ENCODE measurements at regions not wholly inside any gene's neighbourhood (a gene's known extent, or its start where the extent isn't known, plus 50 kb on each side); places are given as distances from the start of the nearest gene placed in this dataset.

DNA sequence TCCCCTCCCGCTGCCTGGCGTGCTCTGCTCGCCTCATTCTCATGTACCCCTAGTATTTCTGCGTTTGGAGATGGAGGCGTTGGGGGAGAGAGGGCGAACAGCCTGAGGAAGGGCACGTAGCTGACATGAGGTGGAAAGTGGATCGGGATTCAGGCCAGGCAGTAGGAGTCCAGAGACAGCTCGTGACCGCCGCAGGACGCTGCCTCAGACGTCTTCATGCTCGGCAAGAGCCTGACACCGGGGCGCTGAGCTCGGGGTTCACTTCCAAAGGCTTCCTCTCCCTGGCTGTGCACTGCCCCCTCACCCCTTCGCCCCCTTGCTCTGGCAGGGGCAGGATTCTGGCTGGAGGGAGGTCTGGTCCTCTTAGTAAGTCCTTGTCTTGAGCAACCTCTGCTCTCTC is 374.4 kb upstream of the MKI67 start:
- DNase-seq (ENCODE audit: extremely low read depth, low read depth) = no peak
- TF ChIP-seq, protein P1, sequence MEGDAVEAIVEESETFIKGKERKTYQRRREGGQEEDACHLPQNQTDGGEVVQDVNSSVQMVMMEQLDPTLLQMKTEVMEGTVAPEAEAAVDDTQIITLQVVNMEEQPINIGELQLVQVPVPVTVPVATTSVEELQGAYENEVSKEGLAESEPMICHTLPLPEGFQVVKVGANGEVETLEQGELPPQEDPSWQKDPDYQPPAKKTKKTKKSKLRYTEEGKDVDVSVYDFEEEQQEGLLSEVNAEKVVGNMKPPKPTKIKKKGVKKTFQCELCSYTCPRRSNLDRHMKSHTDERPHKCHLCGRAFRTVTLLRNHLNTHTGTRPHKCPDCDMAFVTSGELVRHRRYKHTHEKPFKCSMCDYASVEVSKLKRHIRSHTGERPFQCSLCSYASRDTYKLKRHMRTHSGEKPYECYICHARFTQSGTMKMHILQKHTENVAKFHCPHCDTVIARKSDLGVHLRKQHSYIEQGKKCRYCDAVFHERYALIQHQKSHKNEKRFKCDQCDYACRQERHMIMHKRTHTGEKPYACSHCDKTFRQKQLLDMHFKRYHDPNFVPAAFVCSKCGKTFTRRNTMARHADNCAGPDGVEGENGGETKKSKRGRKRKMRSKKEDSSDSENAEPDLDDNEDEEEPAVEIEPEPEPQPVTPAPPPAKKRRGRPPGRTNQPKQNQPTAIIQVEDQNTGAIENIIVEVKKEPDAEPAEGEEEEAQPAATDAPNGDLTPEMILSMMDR (IDR thresholded peaks at IDR 0.05; ENCODE audit: low read depth, low read length, missing control alignments) = no peak

DNA sequence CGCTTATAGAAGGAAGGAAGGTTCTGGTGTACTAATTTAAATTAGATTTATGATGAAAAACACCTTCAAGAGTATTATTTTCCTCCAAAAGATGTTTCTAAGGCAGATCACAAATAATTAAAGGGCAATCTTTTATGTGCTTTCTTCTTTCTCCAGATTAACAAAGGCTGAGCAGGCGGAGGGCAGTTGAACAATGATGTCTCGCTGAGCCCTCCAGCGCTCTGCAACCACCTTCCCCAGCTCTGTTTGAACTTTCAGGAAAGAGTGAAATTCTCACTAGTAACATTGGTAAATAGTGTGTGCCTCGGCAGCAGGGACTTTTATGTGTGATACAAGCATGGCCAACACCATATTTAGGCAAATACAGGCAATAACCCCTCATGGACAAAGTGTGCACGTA is 379.1 kb upstream of the MKI67 start:
- TF ChIP-seq, protein P1 (IDR thresholded peaks at IDR 0.05; ENCODE audit: low read depth, low read length, missing control alignments) = no peak
- H3K4me3 ChIP-seq (replicated peaks; ENCODE audit: low read depth, low read length) = no peak overlapping the region
- DNase-seq (ENCODE audit: extremely low read depth, low read depth) = no peak

More for the DNA sequence above, 374.4 kb upstream of the MKI67 start:
- H3K4me3 ChIP-seq (replicated peaks; ENCODE audit: low read depth, low read length) = no peak overlapping the region

DNA sequence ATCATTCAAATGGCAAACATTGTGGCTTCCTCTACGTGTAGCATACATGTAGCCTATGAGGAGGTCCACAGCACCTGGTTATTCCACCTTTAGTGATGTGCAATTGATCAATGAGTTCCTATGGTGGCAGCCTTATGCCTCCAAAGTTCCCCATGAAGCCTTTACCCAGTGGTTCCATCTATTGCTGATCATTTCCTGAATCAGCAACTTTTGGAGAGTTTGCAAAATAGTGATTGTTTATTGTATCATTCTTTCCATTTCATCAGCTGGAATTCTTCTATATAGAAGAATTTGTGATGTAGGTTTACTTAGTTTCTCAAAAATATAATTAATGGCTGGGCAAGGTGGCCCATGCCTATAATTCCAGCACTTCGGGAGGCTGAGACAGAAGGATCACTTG is 380.2 kb upstream of the MKI67 start:
- DNase-seq (ENCODE audit: extremely low read depth, low read depth) = no peak
- TF ChIP-seq, protein P1 (IDR thresholded peaks at IDR 0.05; ENCODE audit: low read depth, low read length, missing control alignments) = no peak
- H3K4me3 ChIP-seq (replicated peaks; ENCODE audit: low read depth, low read length) = no peak overlapping the region

DNA sequence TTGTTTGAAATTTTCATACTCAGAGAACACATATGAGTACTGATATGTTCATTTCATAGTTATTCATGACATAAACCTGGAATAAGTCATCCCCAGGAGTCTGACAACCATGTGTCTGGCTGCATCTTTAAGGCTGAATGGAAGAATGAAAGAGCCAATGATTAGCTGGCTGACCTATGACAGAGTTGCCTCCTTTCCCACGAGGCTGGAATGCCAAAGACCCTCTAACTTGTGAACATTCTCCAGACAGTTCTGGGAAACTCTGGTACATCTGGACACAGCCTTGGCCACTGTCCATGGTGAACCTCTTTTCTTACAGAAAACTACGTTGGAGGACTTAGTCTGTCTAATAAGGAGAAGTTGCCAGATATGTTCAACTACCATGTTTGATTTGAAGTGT is 380.8 kb upstream of the MKI67 start:
- no peak for DNase-seq (ENCODE audit: extremely low read depth, low read depth)

GRCh38 chr10:128511284-128511683 is 385.1 kb upstream of the MKI67 start:
- DNase-seq (ENCODE audit: extremely low read depth, low read depth) = no peak
- no peak overlapping the region for H3K4me3 ChIP-seq (replicated peaks; ENCODE audit: low read depth, low read length)
- TF ChIP-seq, protein P1 (IDR thresholded peaks at IDR 0.05; ENCODE audit: low read depth, low read length, missing control alignments) = no peak

More for the DNA sequence above, 380.8 kb upstream of the MKI67 start:
- TF ChIP-seq, protein P1 (IDR thresholded peaks at IDR 0.05; ENCODE audit: low read depth, low read length, missing control alignments) = no peak
- no peak overlapping the region for H3K4me3 ChIP-seq (replicated peaks; ENCODE audit: low read depth, low read length)

DNA sequence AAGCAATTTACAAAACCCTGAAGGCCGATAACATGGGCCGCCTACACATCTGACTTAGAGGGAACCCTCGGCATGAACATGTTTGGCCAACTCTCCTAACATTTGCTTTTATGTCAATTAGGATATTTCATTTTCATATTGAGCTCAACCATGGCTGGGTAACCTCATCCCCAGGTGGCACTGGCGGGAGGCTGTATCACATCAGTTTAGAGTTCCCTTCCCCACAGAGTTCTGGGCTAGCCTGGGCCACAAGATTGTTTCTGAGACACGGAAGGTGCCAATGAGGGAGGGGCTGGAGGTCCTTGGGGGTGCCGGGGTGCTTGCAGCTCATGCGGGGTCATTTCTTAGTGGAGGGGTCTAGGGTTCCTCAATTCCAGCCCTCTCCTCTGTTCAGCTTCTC is 386.5 kb upstream of the MKI67 start:
- no peak overlapping the region for H3K4me3 ChIP-seq (replicated peaks; ENCODE audit: low read depth, low read length)
- TF ChIP-seq, protein P1 (IDR thresholded peaks at IDR 0.05; ENCODE audit: low read depth, low read length, missing control alignments) = no peak

GRCh38 chr10:128514536-128514935 is 388.3 kb upstream of the MKI67 start:
- no peak overlapping the region for H3K4me3 ChIP-seq (replicated peaks; ENCODE audit: low read depth, low read length)
- DNase-seq (ENCODE audit: extremely low read depth, low read depth) = no peak
- TF ChIP-seq, protein P1 (IDR thresholded peaks at IDR 0.05; ENCODE audit: low read depth, low read length, missing control alignments) = no peak

More for the DNA sequence above, 386.5 kb upstream of the MKI67 start:
- DNase-seq (ENCODE audit: extremely low read depth, low read depth) = no peak

Data from HFF-Myc (cell line).